IMR-90 (cell line): ENCODE measurements at regions not wholly inside any gene's neighbourhood (a gene's known extent, or its start where the extent isn't known, plus 50 kb on each side); places are given as distances from the start of the nearest gene placed in this dataset.

Experiments
- ATAC-seq: fragments of 200-7000 bp; cut with Tn5 transposase; 2 replicates; pipeline ENCODE4 v1.9.1; 2020; ENCODE audit warnings: low read depth, mild to moderate bottlenecking, moderate library complexity
- BruUV-seq: library from RNA; stranded (reverse); fragments of 400-500 nt; replicated peaks from 2 replicates; lab custom pipeline; 2021; lab: Mats Ljungman, UMichigan
- CTCF ChIA-PET: fragments of 300-600 bp; formaldehyde crosslinking; extraction: SDS; loops from one replicate; lab custom pipeline; 2021; ENCODE audit warnings: antibody characterized with exemption; lab: Yijun Ruan, JAX
- POLR2A ChIA-PET: fragments of 300-600 bp; sonication (Branson Sonifier 250); formaldehyde crosslinking; loops from one replicate; lab custom pipeline; 2022; ENCODE audit warnings: antibody characterized with exemption; ENCODE audit not compliant: unreplicated experiment; lab: Charles Lee
- DNase-seq: peaks from one replicate; pipeline ENCODE4 v3.0.0; 2013
- H2AFZ ChIP-seq: replicated peaks from 2 replicates; pipeline ENCODE3; 2013; ENCODE audit warnings: low read length, mild to moderate bottlenecking; ENCODE audit not compliant: poor library complexity
- H2AK5ac ChIP-seq: 2 replicates; pipeline ENCODE4 v1.6.1; 2013; ENCODE audit warnings: low read depth, low read length, inconsistent platforms
- H2AK9ac ChIP-seq: replicated peaks from 2 replicates; pipeline ENCODE3; 2013; ENCODE audit warnings: mild to moderate bottlenecking, low read depth, low read length, moderate library complexity; ENCODE audit not compliant: poor library complexity
- H2BK120ac ChIP-seq: 2 replicates; pipeline ENCODE4 v1.6.1; 2013; ENCODE audit warnings: low read depth, low read length, inconsistent platforms
- H2BK15ac ChIP-seq: 3 replicates; pipeline ENCODE4 v1.6.1; 2013; ENCODE audit warnings: low read depth, low read length, inconsistent platforms
- H2BK20ac ChIP-seq: 2 replicates; pipeline ENCODE4 v1.6.1; 2013; ENCODE audit warnings: low read depth, mild to moderate bottlenecking, inconsistent platforms, low read length, moderate library complexity
- H2BK5ac ChIP-seq: 2 replicates; pipeline ENCODE4 v1.6.1; 2013; ENCODE audit warnings: mild to moderate bottlenecking, low read depth, low read length, inconsistent platforms; ENCODE audit not compliant: poor library complexity, severe bottlenecking
- H3K14ac ChIP-seq: replicated peaks from 2 replicates; pipeline ENCODE4 v1.6.1; 2013; ENCODE audit warnings: low read depth, low read length, inconsistent platforms
- H3K18ac ChIP-seq: 2 replicates; pipeline ENCODE4 v1.6.1; 2013; ENCODE audit warnings: low read depth, low read length, control low read depth
- H3K23ac ChIP-seq: 2 replicates; pipeline ENCODE4 v1.6.1; 2013; ENCODE audit warnings: low read depth, low read length, inconsistent platforms
- H3K27ac ChIP-seq: 2 replicates; pipeline ENCODE4 v1.5.1; 2013; ENCODE audit warnings: mild to moderate bottlenecking, control low read depth, low read length; ENCODE audit not compliant: insufficient read depth
- H3K27me3 ChIP-seq: 2 replicates; pipeline ENCODE4 v1.6.1; 2013; ENCODE audit warnings: low read length; ENCODE audit not compliant: control insufficient read depth, insufficient read depth
- H3K36me3 ChIP-seq: 2 replicates; pipeline ENCODE4 v1.6.1; 2013; ENCODE audit warnings: low read length, mixed read lengths; ENCODE audit not compliant: control insufficient read depth, insufficient read depth
- H3K4ac ChIP-seq: 2 replicates; pipeline ENCODE4 v1.6.1; 2013; ENCODE audit warnings: low read depth, low read length, inconsistent platforms
- H3K4me1 ChIP-seq: 2 replicates; pipeline ENCODE4 v1.6.1; 2013; ENCODE audit warnings: low read length, mixed read lengths; ENCODE audit not compliant: control insufficient read depth, insufficient read depth
- H3K4me2 ChIP-seq: 2 replicates; pipeline ENCODE4 v1.6.1; 2013; ENCODE audit warnings: low read depth, mild to moderate bottlenecking, control low read depth, low read length, moderate library complexity
- H3K4me3 ChIP-seq: 2 replicates; pipeline ENCODE4 v1.5.1; 2013; ENCODE audit warnings: low read depth, mild to moderate bottlenecking, control low read depth, low read length, moderate library complexity; ENCODE audit not compliant: insufficient read depth
- H3K56ac ChIP-seq: 2 replicates; pipeline ENCODE4 v1.6.1; 2013; ENCODE audit warnings: low read length, inconsistent platforms; ENCODE audit not compliant: insufficient read depth; ENCODE audit errors: extremely low read depth
- H3K79me1 ChIP-seq, 2 experiments: 2 replicates each; pipeline ENCODE4 v1.6.1; 2013; ENCODE audit warnings: low read length in 2 of 2, inconsistent platforms in 1 of 2, low read depth in 1 of 2
- H3K9ac ChIP-seq: 2 replicates; pipeline ENCODE4 v1.6.1; 2013; ENCODE audit warnings: low read depth, low read length, control low read depth
- H3K9me1 ChIP-seq: 2 replicates; pipeline ENCODE4 v1.6.1; 2013; ENCODE audit warnings: low read length, inconsistent platforms; ENCODE audit not compliant: insufficient read depth
- H3K9me3 ChIP-seq: 2 replicates; pipeline ENCODE4 v1.6.1; 2013; ENCODE audit warnings: low read length; ENCODE audit not compliant: control insufficient read depth, insufficient read depth
- H4K20me1 ChIP-seq: 2 replicates; pipeline ENCODE4 v1.6.1; 2013; ENCODE audit warnings: low read length, inconsistent platforms; ENCODE audit not compliant: insufficient read depth
- H4K5ac ChIP-seq: 2 replicates; pipeline ENCODE4 v1.6.1; 2013; ENCODE audit warnings: mild to moderate bottlenecking, low read depth, low read length, control low read depth
- H4K8ac ChIP-seq, 2 experiments: 2 replicates each; pipeline ENCODE4 v1.6.1; 2013; ENCODE audit warnings: low read depth in 2 of 2, low read length in 2 of 2, control low read depth in 1 of 2, inconsistent platforms in 1 of 2
- H4K91ac ChIP-seq: 2 replicates; pipeline ENCODE4 v1.6.1; 2013; ENCODE audit warnings: low read depth, low read length, inconsistent platforms; ENCODE audit not compliant: insufficient read depth
- BHLHE40 ChIP-seq: fragments of 150-350 bp; IDR thresholded peaks from 2 replicates; pipeline ENCODE4 v1.6.1; 2016; ENCODE audit warnings: mild to moderate bottlenecking, low read depth, low read length
- CEBPB ChIP-seq: IDR thresholded peaks from 2 replicates; pipeline ENCODE4 v1.6.1; 2012; ENCODE audit warnings: low read depth, low read length, improper control_type of control experiment
- CHD1 ChIP-seq: IDR thresholded peaks from 2 replicates; pipeline ENCODE4 v1.6.1; 2012; ENCODE audit warnings: low read depth, low read length, improper control_type of control experiment
- CTCF ChIP-seq: conservative IDR thresholded peaks from 2 replicates; pipeline ENCODE4 v1.5.1; 2012; ENCODE audit warnings: mild to moderate bottlenecking, low read depth, low read length, improper control_type of control experiment
- ELK1 ChIP-seq: fragments of 150-350 bp; IDR thresholded peaks from 2 replicates; pipeline ENCODE4 v1.6.1; 2016; ENCODE audit warnings: low read depth, mild to moderate bottlenecking, low read length, moderate library complexity, borderline replicate concordance
- FOS ChIP-seq: fragments of 150-350 bp; IDR thresholded peaks from 2 replicates; pipeline ENCODE4 v1.6.1; 2016; ENCODE audit warnings: low read depth, low read length
- MAZ ChIP-seq: IDR thresholded peaks from 2 replicates; pipeline ENCODE4 v1.6.1; 2012; ENCODE audit warnings: low read depth, mild to moderate bottlenecking, low read length, improper control_type of control experiment, moderate library complexity, borderline replicate concordance
- MXI1 ChIP-seq: IDR thresholded peaks from 2 replicates; pipeline ENCODE4 v1.6.1; 2012; ENCODE audit warnings: low read depth, mild to moderate bottlenecking, low read length, moderate library complexity, borderline replicate concordance
- RCOR1 ChIP-seq: IDR thresholded peaks from 2 replicates; pipeline ENCODE4 v1.6.1; 2012; ENCODE audit warnings: mild to moderate bottlenecking, low read length, improper control_type of control experiment; ENCODE audit not compliant: insufficient replicate concordance
- RFX5 ChIP-seq: IDR thresholded peaks from 2 replicates; pipeline ENCODE4 v1.8.0; 2012; ENCODE audit warnings: low read depth, mild to moderate bottlenecking, low read length, moderate library complexity
- SMC3 ChIP-seq: fragments of 150-350 bp; IDR thresholded peaks from 2 replicates; pipeline ENCODE4 v1.6.1; 2016; ENCODE audit warnings: low read depth, mild to moderate bottlenecking, antibody characterized with exemption, low read length, moderate library complexity
- USF2 ChIP-seq: fragments of 150-350 bp; IDR thresholded peaks from 2 replicates; pipeline ENCODE4 v1.6.1; 2017; ENCODE audit warnings: mild to moderate bottlenecking, antibody characterized with exemption, low read length, low read depth
- WGBS, 2 experiments: methylation state at CpG; one replicate each; pipeline versions ENCODE4 v1.1.5 to v1.1.7; 2013; ENCODE audit warnings: missing lambda C conversion rate in 2 of 2; ENCODE audit not compliant: insufficient read length in 1 of 2; ENCODE audit errors: extremely low coverage in 2 of 2; 5-methylcytosine and 5-hydroxymethylcytosine counted together
- dilution Hi-C: fragments of 300-500 bp; cut with HindIII; formaldehyde crosslinking; loops from one replicate; pipeline ENCODE4 v1.14.3; 2018; ENCODE audit warnings: low sequenced_read_pairs; ENCODE audit not compliant: unreplicated experiment
- in situ Hi-C: fragments of 300-500 bp; cut with MboI; formaldehyde crosslinking; loops from 3 replicates; pipeline ENCODE4 v1.14.3; 2019; ENCODE audit warnings: low sequenced_read_pairs, inconsistent platforms, mixed read lengths
- intact Hi-C: fragments of 100-400 bp; cut with micrococcal nuclease; formaldehyde crosslinking; loops from 2 replicates; pipeline ENCODE4 v1.10.0; 2022

- no peak overlapping the region for H2BK120ac ChIP-seq
- ATAC-seq (no peak), DNase-seq (no peak)
- no peak overlapping the region for H3K4ac ChIP-seq
- H2BK5ac ChIP-seq, result no peak overlapping the region
- no peaks in the 10 kb centered on the region for H3K79me1 ChIP-seq
- no peaks in the 10 kb centered on the region for H3K27me3 ChIP-seq
- no peak overlapping the region for H3K23ac ChIP-seq
- TF ChIP-seq USF2 (no peak), ELK1 (no peak), CTCF (no peak), CHD1 (no peak), RCOR1 (no peak), FOS (no peak), MAZ (no peak), BHLHE40 (no peak), RFX5 (no peak), MXI1 (no peak), CEBPB (no peak), SMC3 (no peak)
- peaks cover 8% of the 10 kb centered on the region; the same call in 1 of the 2 replicates for H3K9me3 ChIP-seq
- no peak overlapping the region for H3K4me3 ChIP-seq
- no CpG with 5 or more reads among the region's 2 CpGs for WGBS, 2 experiments
- CTCF ChIA-PET, result no interaction called here
- no peaks in the 10 kb centered on the region for H3K9me1 ChIP-seq
- H3K36me3 ChIP-seq, result no peaks in the 10 kb centered on the region
- no peak overlapping the region for H3K18ac ChIP-seq
- H3K27ac ChIP-seq, result no peak overlapping the region
- H4K5ac ChIP-seq, result no peak overlapping the region
- intact Hi-C loops, result no loop called here
- H2BK20ac ChIP-seq, result no peak overlapping the region
- H2AK9ac ChIP-seq, result no peak overlapping the region
- no peak overlapping the region for H2BK15ac ChIP-seq
- H3K14ac ChIP-seq, result no peak overlapping the region
- BruUV-seq, result no TSS peak
- H4K20me1 ChIP-seq, result no peaks in the 10 kb centered on the region
- POLR2A ChIA-PET, result no interaction called here
- dilution Hi-C loops, result no loop called here
- H3K4me1 ChIP-seq, result no peaks in the 10 kb centered on the region
- H2AFZ ChIP-seq, result no peak overlapping the region
- H2AK5ac ChIP-seq, result no peak overlapping the region
- no peak overlapping the region for H4K91ac ChIP-seq
- no peak overlapping the region for H4K8ac ChIP-seq
- no peak overlapping the region for H3K9ac ChIP-seq
- in situ Hi-C loops, result no loop called here
- no peak overlapping the region for H3K56ac ChIP-seq
- no peak overlapping the region for H3K4me2 ChIP-seq
These were observed 653.4 kb downstream of the TMEM121 start for GRCh38 chr14:106179761-106180160.
